ENCODE measurements at regions not wholly inside any gene's neighbourhood (a gene's known extent, or its start where the extent isn't known, plus 50 kb on each side); places are given as distances from the start of the nearest gene placed in this dataset.
"Not testable (repeated sequence)": the region's sequence is repeated elsewhere in the genome, so short reads cannot be mapped to it uniquely, and the experiment has no call there.

- TF ChIP-seq ZSCAN20 (CRISPR knock-in tag; IDR thresholded peaks at IDR 0.05); CTCF (IDR thresholded peaks at IDR 0.05): not testable (repeated sequence)
Measured at GRCh38 chrY:18105691-18106090, 80.1 kb downstream of the CDY2A start.
